GM12878 (cell line): ENCODE measurements at regions not wholly inside any gene's neighbourhood (a gene's known extent, or its start where the extent isn't known, plus 50 kb on each side); places are given as distances from the start of the nearest gene placed in this dataset.

ENCODE experiments used
- ATAC-seq: fragments of 200-7000 bp; cut with Tn5 transposase; 3 replicates; pipeline ENCODE4 v1.9.1; 2020; ENCODE audit warnings: mild to moderate bottlenecking, moderate library complexity
- BruUV-seq: library from RNA; stranded (reverse); fragments of 400-500 nt; replicated peaks from 2 replicates; lab custom pipeline; 2021; lab: Mats Ljungman, UMichigan
- CTCF ChIA-PET: fragments of 300-600 bp; sonication (Branson Sonifier 250); formaldehyde crosslinking; extraction: SDS; loops from one replicate; lab custom pipeline; 2021; ENCODE audit warnings: inconsistent platforms; lab: Yijun Ruan, JAX
- POLR2A ChIA-PET: fragments of 350-600 bp; formaldehyde crosslinking; extraction: SDS; loops from one replicate; lab custom pipeline; 2021; ENCODE audit warnings: inconsistent platforms; lab: Charles Lee
- RAD21 ChIA-PET: fragments of 300-600 bp; sonication (Branson Sonifier 250); formaldehyde crosslinking; loops from one replicate; lab custom pipeline; 2023; ENCODE audit warnings: antibody characterized with exemption; ENCODE audit not compliant: unreplicated experiment; lab: Charles Lee
- SMC1A ChIA-PET: fragments of 300-600 bp; sonication (Branson Sonifier 250); formaldehyde crosslinking; loops from one replicate; lab custom pipeline; 2023; ENCODE audit not compliant: unreplicated experiment, uncharacterized antibody; lab: Charles Lee
- DNase-seq: peaks from one replicate; pipeline ENCODE4 v3.0.0-alpha.2; 2011; ENCODE audit warnings: low read depth, low spot score
- FAIRE-seq: peaks from 3 replicates; lab custom pipeline; 2011; peaks lifted over from hg19 to GRCh38; lab: Jason Lieb, UNC
- H2AFZ ChIP-seq: 2 replicates; pipeline ENCODE4 v1.6.0; 2011; ENCODE audit warnings: low read depth, low read length, control low read depth; ENCODE audit not compliant: control insufficient read depth
- H3K27ac ChIP-seq: 2 replicates; pipeline ENCODE4 v1.5.1; 2011; ENCODE audit warnings: control low read depth; ENCODE audit not compliant: control insufficient read depth, insufficient read depth
- H3K27me3 ChIP-seq, 2 experiments: replicated peaks in 1 of 2; 2 replicates each; pipeline versions ENCODE4 v1.6.0 to v1.6.1; 2011; ENCODE audit warnings: low read length in 1 of 2; ENCODE audit not compliant: control insufficient read depth in 2 of 2, insufficient read depth in 2 of 2
- H3K36me3 ChIP-seq, 2 experiments: 2 replicates each; pipeline ENCODE4 v1.5.1; 2011; ENCODE audit warnings: low read length in 1 of 2; ENCODE audit not compliant: control insufficient read depth in 2 of 2, insufficient read depth in 2 of 2
- H3K4me1 ChIP-seq: 2 replicates; pipeline ENCODE4 v1.6.1; 2011; ENCODE audit warnings: mild to moderate bottlenecking, low read length, moderate library complexity, mixed read lengths; ENCODE audit not compliant: control insufficient read depth, insufficient read depth
- H3K4me2 ChIP-seq: 2 replicates; pipeline ENCODE4 v1.6.0; 2011; ENCODE audit warnings: control low read depth; ENCODE audit not compliant: control insufficient read depth, insufficient read depth
- H3K4me3 ChIP-seq: fragments of 200-600 bp; sonication (generic); 2 replicates; pipeline ENCODE4 v1.5.1; 2016
- H3K79me2 ChIP-seq: 2 replicates; pipeline ENCODE4 v1.6.0; 2011; ENCODE audit warnings: low read length; ENCODE audit not compliant: control insufficient read depth, insufficient read depth
- H3K9ac ChIP-seq: 2 replicates; pipeline ENCODE4 v1.8.0; 2011; ENCODE audit warnings: low read length, control low read depth, mixed read lengths; ENCODE audit not compliant: control insufficient read depth, insufficient read depth
- H3K9me3 ChIP-seq: replicated peaks from 3 replicates; pipeline ENCODE4 v1.5.1; 2011; ENCODE audit warnings: mild to moderate bottlenecking, low read length; ENCODE audit not compliant: control insufficient read depth, insufficient read depth
- H4K20me1 ChIP-seq: 2 replicates; pipeline ENCODE4 v1.6.0; 2011; ENCODE audit not compliant: control insufficient read depth, insufficient read depth
- BMI1 ChIP-seq: fragments of 450-650 bp; IDR thresholded peaks from 2 replicates; pipeline ENCODE4 v1.6.1; 2016; ENCODE audit warnings: mild to moderate bottlenecking, moderate library complexity, borderline replicate concordance
- CREB1 ChIP-seq: IDR thresholded peaks from 2 replicates; pipeline ENCODE4 v1.6.1; 2012; ENCODE audit warnings: low read depth, mild to moderate bottlenecking, inconsistent platforms
- GABPA ChIP-seq: IDR thresholded peaks from 2 replicates; pipeline ENCODE4 v1.6.1; 2014; ENCODE audit warnings: antibody characterized with exemption, low read depth, mild to moderate bottlenecking, inconsistent platforms
- IRF3 ChIP-seq: fragments of 450-650 bp; IDR thresholded peaks from 2 replicates; pipeline ENCODE4 v1.6.1; 2014; ENCODE audit warnings: mild to moderate bottlenecking
- MTA3 ChIP-seq: IDR thresholded peaks from 2 replicates; pipeline ENCODE4 v1.6.1; 2012; ENCODE audit warnings: low read length, inconsistent platforms, borderline replicate concordance
- NFIC ChIP-seq: IDR thresholded peaks from 2 replicates; pipeline ENCODE4 v1.6.1; 2012; ENCODE audit warnings: low read depth, mild to moderate bottlenecking, inconsistent platforms, low read length, moderate library complexity
- ZNF687 ChIP-seq: fragments of 450-650 bp; IDR thresholded peaks from 2 replicates; pipeline ENCODE4 v1.6.1; 2017; ENCODE audit warnings: mild to moderate bottlenecking, moderate library complexity
- WGBS: methylation state at CpG from one replicate; pipeline ENCODE4 v1.1.6; 2016; ENCODE audit warnings: low lambda C conversion rate; ENCODE audit not compliant: insufficient replicate concordance, insufficient coverage; ENCODE audit errors: missing lambda C conversion rate; 5-methylcytosine and 5-hydroxymethylcytosine counted together
- in situ Hi-C: fragments of 300-500 bp; cut with MboI; formaldehyde crosslinking; loops from 9 replicates; pipeline ENCODE4 v1.14.3; 2018; ENCODE audit warnings: mixed read lengths
- intact Hi-C: fragments of 100-400 bp; cut with micrococcal nuclease; formaldehyde crosslinking; loops from one replicate; pipeline ENCODE4 v1.14.2; 2022; ENCODE audit not compliant: unreplicated experiment

- Histone ChIP-seq H3K36me3 (no peaks in the 10 kb centered on the region), H3K4me1 (peaks cover 3% of the 10 kb centered on the region), H3K4me3 (no peak overlapping the region), H3K27me3 (no peaks in the 10 kb centered on the region), H3K9me3 (no peaks in the 10 kb centered on the region; the same call in 2 of the 3 replicates), H4K20me1 (no peaks in the 10 kb centered on the region), H3K9ac (no peak overlapping the region), H3K4me2 (no peak overlapping the region), H3K27ac (no peak overlapping the region), H3K79me2 (no peaks in the 10 kb centered on the region), H2AFZ (no peak overlapping the region)
- ChIA-PET RAD21 (interaction anchor here (1.6 kb wide), 1 partner anchor 21 kb away, joined by 3 read pairs; no protein-coding TSS in a partner anchor), SMC1A (no interaction called here), CTCF (no interaction called here), POLR2A (no interaction called here)
- in situ Hi-C loops (no loop called here), intact Hi-C loops (no loop called here)
- DNase-seq (no peak), ATAC-seq (no peak), FAIRE-seq (no peak)
- TF ChIP-seq MTA3 (no peak), BMI1 (no peak), CREB1 (no peak), IRF3 (no peak), GABPA (no peak), ZNF687 (no peak), NFIC (no peak)
- no TSS peak for BruUV-seq
- 79% methylated on average over 4 of the region's 4 CpGs for WGBS
These were observed 92.2 kb upstream of the F13A1 start for GRCh38 chr6:6412700-6413099.
